ENCODE measurements at regions not wholly inside any gene's neighbourhood (a gene's known extent, or its start where the extent isn't known, plus 50 kb on each side); places are given as distances from the start of the nearest gene placed in this dataset.

DNA sequence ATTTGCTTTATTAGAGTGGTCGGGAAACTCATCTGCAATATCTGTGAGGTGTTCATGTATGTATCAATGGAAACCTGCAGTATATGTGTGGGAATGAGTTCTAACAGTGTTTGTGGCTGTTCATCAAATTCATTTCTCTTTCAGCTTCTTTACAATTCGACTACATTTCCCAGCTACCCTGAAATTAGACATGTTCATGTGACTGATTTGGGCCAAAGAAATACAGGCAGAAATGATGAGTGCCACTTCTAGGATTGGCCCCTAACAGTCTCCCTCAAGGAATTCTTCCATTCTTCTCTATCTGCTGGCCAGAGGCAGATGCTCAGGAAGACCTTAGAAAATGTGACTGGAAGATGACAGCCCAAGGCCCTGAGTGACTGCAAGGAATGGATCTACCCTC lies 114.8 kb upstream of the WAC start:
- H3K27ac ChIP-seq (ENCODE audit: low read length): no peak overlapping the region
- no peaks in the 10 kb centered on the region for H3K27me3 ChIP-seq (ENCODE audit: insufficient read depth, low read depth, low read length)
- no peaks in the 10 kb centered on the region for H3K9me2 ChIP-seq (ENCODE audit: insufficient read depth, low read length)
- TF ChIP-seq EP300 (conservative IDR thresholded peaks at IDR 0.05; ENCODE audit: poor library complexity, severe bottlenecking) (no peak), MXI1 (conservative IDR thresholded peaks at IDR 0.05; ENCODE audit: poor library complexity, severe bottlenecking) (no peak), TAF1 (IDR thresholded peaks at IDR 0.05; ENCODE audit: low read depth) (no peak), POLR2AphosphoS5 (IDR thresholded peaks at IDR 0.05) (no peak), RAD21 (conservative IDR thresholded peaks at IDR 0.05) (no peak), SMC3 (conservative IDR thresholded peaks at IDR 0.05; ENCODE audit: poor library complexity) (no peak), EZH2 (IDR thresholded peaks at IDR 0.05; ENCODE audit: borderline replicate concordance, insufficient read depth, low read length, poor library complexity, severe bottlenecking) (no peak)
- TF ChIP-seq, protein P1, sequence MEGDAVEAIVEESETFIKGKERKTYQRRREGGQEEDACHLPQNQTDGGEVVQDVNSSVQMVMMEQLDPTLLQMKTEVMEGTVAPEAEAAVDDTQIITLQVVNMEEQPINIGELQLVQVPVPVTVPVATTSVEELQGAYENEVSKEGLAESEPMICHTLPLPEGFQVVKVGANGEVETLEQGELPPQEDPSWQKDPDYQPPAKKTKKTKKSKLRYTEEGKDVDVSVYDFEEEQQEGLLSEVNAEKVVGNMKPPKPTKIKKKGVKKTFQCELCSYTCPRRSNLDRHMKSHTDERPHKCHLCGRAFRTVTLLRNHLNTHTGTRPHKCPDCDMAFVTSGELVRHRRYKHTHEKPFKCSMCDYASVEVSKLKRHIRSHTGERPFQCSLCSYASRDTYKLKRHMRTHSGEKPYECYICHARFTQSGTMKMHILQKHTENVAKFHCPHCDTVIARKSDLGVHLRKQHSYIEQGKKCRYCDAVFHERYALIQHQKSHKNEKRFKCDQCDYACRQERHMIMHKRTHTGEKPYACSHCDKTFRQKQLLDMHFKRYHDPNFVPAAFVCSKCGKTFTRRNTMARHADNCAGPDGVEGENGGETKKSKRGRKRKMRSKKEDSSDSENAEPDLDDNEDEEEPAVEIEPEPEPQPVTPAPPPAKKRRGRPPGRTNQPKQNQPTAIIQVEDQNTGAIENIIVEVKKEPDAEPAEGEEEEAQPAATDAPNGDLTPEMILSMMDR (IDR thresholded peaks at IDR 0.05; ENCODE audit: poor library complexity, severe bottlenecking): no peak
- TF ChIP-seq, protein P2, sequence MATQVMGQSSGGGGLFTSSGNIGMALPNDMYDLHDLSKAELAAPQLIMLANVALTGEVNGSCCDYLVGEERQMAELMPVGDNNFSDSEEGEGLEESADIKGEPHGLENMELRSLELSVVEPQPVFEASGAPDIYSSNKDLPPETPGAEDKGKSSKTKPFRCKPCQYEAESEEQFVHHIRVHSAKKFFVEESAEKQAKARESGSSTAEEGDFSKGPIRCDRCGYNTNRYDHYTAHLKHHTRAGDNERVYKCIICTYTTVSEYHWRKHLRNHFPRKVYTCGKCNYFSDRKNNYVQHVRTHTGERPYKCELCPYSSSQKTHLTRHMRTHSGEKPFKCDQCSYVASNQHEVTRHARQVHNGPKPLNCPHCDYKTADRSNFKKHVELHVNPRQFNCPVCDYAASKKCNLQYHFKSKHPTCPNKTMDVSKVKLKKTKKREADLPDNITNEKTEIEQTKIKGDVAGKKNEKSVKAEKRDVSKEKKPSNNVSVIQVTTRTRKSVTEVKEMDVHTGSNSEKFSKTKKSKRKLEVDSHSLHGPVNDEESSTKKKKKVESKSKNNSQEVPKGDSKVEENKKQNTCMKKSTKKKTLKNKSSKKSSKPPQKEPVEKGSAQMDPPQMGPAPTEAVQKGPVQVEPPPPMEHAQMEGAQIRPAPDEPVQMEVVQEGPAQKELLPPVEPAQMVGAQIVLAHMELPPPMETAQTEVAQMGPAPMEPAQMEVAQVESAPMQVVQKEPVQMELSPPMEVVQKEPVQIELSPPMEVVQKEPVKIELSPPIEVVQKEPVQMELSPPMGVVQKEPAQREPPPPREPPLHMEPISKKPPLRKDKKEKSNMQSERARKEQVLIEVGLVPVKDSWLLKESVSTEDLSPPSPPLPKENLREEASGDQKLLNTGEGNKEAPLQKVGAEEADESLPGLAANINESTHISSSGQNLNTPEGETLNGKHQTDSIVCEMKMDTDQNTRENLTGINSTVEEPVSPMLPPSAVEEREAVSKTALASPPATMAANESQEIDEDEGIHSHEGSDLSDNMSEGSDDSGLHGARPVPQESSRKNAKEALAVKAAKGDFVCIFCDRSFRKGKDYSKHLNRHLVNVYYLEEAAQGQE (IDR thresholded peaks at IDR 0.05; ENCODE audit: borderline replicate concordance): no peak
- H3K9me3 ChIP-seq (ENCODE audit: low read length): no peaks in the 10 kb centered on the region
- H2AFZ ChIP-seq (ENCODE audit: low read depth, low read length): no peak overlapping the region
- no peak overlapping the region for H3K9ac ChIP-seq (ENCODE audit: low read length)
- H4K20me1 ChIP-seq (ENCODE audit: insufficient read depth): no peaks in the 10 kb centered on the region
- no peaks in the 10 kb centered on the region for H3K36me3 ChIP-seq (ENCODE audit: insufficient read depth, low read length)
- H3K4me2 ChIP-seq (ENCODE audit: low read length): no peak overlapping the region
- H3K4me3 ChIP-seq (ENCODE audit: low read length): no peak overlapping the region
- H3K79me2 ChIP-seq (replicated peaks; ENCODE audit: insufficient read depth, low read length): no peaks in the 10 kb centered on the region
- H3F3A ChIP-seq (ENCODE audit: insufficient read depth, low read length, poor library complexity, severe bottlenecking): no peaks in the 10 kb centered on the region

DNA sequence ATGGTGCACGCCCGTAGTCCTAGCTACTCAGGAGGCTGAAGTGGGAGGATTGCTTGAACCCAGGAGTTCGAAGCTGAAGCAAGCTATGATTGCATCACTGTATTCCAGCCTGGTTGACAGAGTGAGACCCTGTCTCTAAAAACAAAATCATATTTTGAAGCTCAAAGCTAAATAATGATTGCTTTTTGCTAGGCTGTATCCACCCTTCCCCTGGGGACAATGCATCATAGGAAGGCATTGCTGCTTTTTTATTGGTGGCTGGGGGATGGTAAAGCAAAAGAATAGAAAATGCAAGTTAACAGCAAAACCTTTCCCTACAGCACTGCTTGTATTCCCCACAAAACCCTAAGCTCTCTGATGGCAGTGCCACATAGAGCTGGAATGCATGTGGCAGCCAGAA lies 107.5 kb upstream of the WAC start:
- no peaks in the 10 kb centered on the region for H3K79me2 ChIP-seq (replicated peaks; ENCODE audit: insufficient read depth, low read length)
- H3K9ac ChIP-seq (ENCODE audit: low read length): no peak overlapping the region
- no peaks in the 10 kb centered on the region for H3K9me3 ChIP-seq (ENCODE audit: low read length)
- no peak overlapping the region for H2AFZ ChIP-seq (ENCODE audit: low read depth, low read length)
- TF ChIP-seq RAD21 (conservative IDR thresholded peaks at IDR 0.05): no peak
- TF ChIP-seq MXI1 (conservative IDR thresholded peaks at IDR 0.05; ENCODE audit: poor library complexity, severe bottlenecking): no peak
- TF ChIP-seq, protein P1 (IDR thresholded peaks at IDR 0.05; ENCODE audit: poor library complexity, severe bottlenecking): no peak
- no peak overlapping the region for H3K4me2 ChIP-seq (ENCODE audit: low read length)
- no peaks in the 10 kb centered on the region for H3K27me3 ChIP-seq (ENCODE audit: insufficient read depth, low read depth, low read length)
- no peaks in the 10 kb centered on the region for H4K20me1 ChIP-seq (ENCODE audit: insufficient read depth)
- H3K27ac ChIP-seq (ENCODE audit: low read length): no peak overlapping the region
- no peaks in the 10 kb centered on the region for H3K9me2 ChIP-seq (ENCODE audit: insufficient read depth, low read length)
- no peak overlapping the region for H3K4me3 ChIP-seq (ENCODE audit: low read length)
- H3K36me3 ChIP-seq (ENCODE audit: insufficient read depth, low read length): no peaks in the 10 kb centered on the region
- H3F3A ChIP-seq (ENCODE audit: insufficient read depth, low read length, poor library complexity, severe bottlenecking): no peaks in the 10 kb centered on the region
